ENCODE measurements at regions not wholly inside any gene's neighbourhood (a gene's known extent, or its start where the extent isn't known, plus 50 kb on each side); places are given as distances from the start of the nearest gene placed in this dataset.

DNA sequence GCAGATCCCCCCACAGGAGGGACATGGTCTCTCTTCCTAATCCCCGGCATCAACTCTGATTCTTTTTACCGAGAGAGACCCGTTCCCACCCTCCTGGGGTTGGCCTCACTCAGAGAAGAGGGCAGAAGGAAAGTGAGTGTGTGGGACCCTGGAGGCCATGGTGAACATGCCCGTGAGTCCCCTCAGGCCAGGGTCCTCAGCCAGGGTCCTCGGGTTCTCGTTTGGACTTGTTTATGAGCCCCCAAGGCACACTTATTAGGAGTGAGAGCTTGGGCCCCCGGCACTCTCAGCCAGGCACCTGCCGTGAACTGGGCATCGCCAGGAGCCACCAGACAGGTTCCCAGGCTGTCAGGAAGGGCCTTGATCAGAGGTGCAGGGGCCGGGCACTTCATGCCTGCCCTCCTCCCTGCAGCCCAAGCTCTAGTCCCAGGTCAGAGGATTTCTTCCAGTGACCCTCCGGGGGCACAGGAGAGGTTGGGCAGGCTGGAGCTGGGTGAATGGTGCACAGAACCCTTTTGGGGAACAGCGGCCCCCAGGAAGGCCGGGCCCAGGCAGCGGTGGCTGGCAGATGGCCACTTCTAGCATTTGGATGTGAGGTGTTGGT is 122.6 kb downstream of the CRYAA start:
- Histone ChIP-seq H3K4me1 (no peaks in the 10 kb centered on the region), H3K4me3 (no peak overlapping the region), H3K27ac (no peak overlapping the region), H3K9me3 (no peaks in the 10 kb centered on the region), H3K27me3 (no peaks in the 10 kb centered on the region), H3K36me3 (ENCODE audit: low read depth, missing control alignments) (no peaks in the 10 kb centered on the region)
- TF ChIP-seq POLR2A (IDR thresholded peaks at IDR 0.05): no peak
- TF ChIP-seq CTCF (IDR thresholded peaks at IDR 0.05): no peak
- intact Hi-C loops (cut with DNase I; ENCODE audit: low total_unique reads): no loop called here
- WGBS, 2 donors: 86 to 89% methylated on average over 6 to 14 of the region's 14 CpGs
- DNase-seq: no peak

GRCh38 chr21:43290421-43291346 is 121.9 kb downstream of the CRYAA start:
- intact Hi-C loops (cut with DNase I; ENCODE audit: low total_unique reads): no loop called here
- H3K27ac ChIP-seq: no peak overlapping the region
- WGBS, 2 donors: 68 to 76% methylated on average over 20 to 36 of the region's 36 CpGs
- no peak for DNase-seq
- no peaks in the 10 kb centered on the region for H3K27me3 ChIP-seq
- no peaks in the 10 kb centered on the region for H3K9me3 ChIP-seq
- no peak overlapping the region for H3K4me3 ChIP-seq
- TF ChIP-seq POLR2A (IDR thresholded peaks at IDR 0.05): no peak
- no peak for TF ChIP-seq CTCF (IDR thresholded peaks at IDR 0.05)
- H3K36me3 ChIP-seq (ENCODE audit: low read depth, missing control alignments): no peaks in the 10 kb centered on the region
- H3K4me1 ChIP-seq: no peaks in the 10 kb centered on the region

DNA sequence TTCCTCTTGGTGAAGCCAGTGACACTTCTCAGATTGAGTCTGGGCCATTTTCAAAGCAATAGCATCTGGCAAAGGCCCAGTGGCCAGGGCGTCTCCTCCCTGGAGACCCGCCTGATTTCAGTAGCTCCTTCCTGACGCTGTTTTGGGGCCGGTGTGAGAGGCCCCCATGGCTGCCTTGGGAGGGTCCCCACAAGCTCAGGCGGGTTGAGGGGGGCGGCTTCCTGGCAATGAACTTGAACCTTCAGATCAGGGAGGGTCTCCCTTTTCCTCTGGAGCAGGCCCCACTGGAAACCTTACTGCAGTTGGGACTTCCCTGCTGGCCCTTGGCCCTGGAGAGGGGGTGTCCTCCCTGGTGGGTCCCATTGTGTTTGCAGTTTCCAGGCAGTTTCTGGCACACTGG is 121.2 kb downstream of the CRYAA start:
- H3K4me3 ChIP-seq: no peak overlapping the region
- intact Hi-C loops (cut with DNase I; ENCODE audit: low total_unique reads): no loop called here
- 82 to 92% methylated on average over 4 to 6 of the region's 6 CpGs for WGBS, 2 donors
- no peaks in the 10 kb centered on the region for H3K4me1 ChIP-seq
- H3K9me3 ChIP-seq: no peaks in the 10 kb centered on the region
- TF ChIP-seq POLR2A (IDR thresholded peaks at IDR 0.05): no peak
- TF ChIP-seq CTCF (IDR thresholded peaks at IDR 0.05): no peak
- H3K36me3 ChIP-seq (ENCODE audit: low read depth, missing control alignments): no peaks in the 10 kb centered on the region
- no peak overlapping the region for H3K27ac ChIP-seq
- no peaks in the 10 kb centered on the region for H3K27me3 ChIP-seq
- DNase-seq: no peak

DNA sequence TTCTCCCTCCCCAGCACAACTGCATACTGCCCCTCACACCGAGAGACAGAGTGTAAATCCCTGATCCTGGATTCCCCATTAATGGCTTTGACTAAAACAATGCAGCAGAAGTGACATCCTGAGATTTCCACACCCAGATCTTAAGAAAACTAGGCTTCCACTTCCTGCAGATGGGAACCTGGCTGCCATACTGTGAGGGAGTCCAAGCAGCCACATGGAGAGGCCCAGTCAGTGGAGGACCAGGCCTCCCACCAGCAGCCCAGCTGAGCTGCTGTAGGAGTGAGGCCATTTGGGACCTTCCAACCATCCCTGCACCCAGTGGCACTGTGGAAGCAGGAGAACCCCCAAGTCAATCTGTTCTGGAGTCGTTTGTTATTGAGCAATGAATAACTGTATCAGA is 120.6 kb downstream of the CRYAA start:
- H3K27me3 ChIP-seq: no peaks in the 10 kb centered on the region
- intact Hi-C loops (cut with DNase I; ENCODE audit: low total_unique reads): no loop called here
- no peaks in the 10 kb centered on the region for H3K9me3 ChIP-seq
- TF ChIP-seq POLR2A (IDR thresholded peaks at IDR 0.05) (no peak), CTCF (IDR thresholded peaks at IDR 0.05) (no peak)
- no peaks in the 10 kb centered on the region for H3K4me1 ChIP-seq
- no peaks in the 10 kb centered on the region for H3K36me3 ChIP-seq (ENCODE audit: low read depth, missing control alignments)
- no peak for DNase-seq
- H3K4me3 ChIP-seq: no peak overlapping the region
- no peak overlapping the region for H3K27ac ChIP-seq
- 94 to 100% methylated on average over 2 of the region's 2 CpGs for WGBS, 2 donors
